ENCODE measurements at regions not wholly inside any gene's neighbourhood (a gene's known extent, or its start where the extent isn't known, plus 50 kb on each side); places are given as distances from the start of the nearest gene placed in this dataset.

DNA sequence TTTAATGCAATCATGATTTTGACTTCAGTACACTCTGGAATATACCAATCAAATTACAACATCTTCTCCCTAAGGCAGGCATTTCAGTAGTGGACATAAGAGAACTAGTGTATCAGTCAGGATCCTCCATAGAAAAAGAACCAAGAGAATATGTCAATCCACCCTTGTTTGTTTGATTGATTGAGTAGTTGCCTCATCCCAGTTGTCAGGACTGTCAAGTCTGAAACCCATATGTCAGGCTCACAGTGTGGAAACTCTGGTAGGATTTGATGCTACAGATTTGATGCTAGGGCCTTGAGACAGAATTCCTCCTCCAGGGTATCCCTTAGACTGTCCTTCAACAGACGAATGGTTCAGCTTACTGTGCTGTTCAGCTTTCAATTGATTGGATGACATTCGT lies 375.0 kb downstream of the ETS1 start:
- DNase-seq = no peak

DNA sequence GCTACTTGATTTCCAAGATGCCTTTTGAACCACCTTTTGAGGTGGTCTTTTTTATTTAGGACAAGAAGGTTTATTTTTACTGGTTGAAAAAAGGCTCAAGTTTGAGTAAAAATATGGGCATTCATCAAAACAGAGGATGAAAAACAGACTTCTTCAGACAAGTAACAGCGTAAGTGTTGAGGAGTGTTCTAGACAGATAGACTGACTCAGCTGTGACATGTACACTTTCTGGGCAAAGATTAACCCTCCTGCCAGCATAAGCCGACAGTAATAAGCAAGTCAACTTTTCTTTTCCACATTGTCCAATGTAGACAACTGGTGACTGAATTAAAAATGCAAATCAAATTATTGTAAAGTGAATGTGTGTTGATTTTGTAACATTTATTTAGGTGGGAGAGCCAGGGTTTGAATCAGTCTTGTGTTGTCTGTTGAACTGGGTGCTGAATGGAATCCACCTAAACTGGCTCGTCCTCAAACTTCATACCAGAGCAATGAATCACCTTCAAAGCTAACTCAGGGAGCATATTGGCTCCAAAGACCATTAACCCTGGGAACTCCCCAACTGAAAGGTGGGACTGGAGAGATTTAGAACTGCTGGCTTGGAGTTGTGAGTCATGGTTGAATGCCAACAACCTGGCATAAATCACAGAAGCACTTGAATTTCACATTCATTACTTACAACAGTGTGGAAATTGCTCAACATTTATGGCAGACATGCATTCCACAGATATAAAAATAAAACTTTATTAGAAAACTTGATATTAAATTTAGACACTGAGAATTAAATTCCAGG lies 377.0 kb downstream of the ETS1 start:
- DNase-seq = no peak

DNA sequence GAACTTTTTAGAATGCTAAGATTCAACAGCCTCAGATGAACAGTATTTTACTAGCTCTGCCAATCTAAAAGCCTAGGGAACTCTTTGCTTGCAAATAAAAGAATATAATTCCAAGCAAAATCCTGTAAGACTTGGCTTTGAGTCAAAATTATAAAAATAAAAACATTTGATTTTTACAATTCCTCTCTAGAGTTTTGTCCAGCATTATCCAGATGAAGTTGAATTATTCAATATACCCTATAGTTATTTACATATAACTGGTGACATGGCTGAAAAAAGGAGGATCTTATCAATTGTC lies 378.3 kb downstream of the ETS1 start:
- no peak for DNase-seq

DNA sequence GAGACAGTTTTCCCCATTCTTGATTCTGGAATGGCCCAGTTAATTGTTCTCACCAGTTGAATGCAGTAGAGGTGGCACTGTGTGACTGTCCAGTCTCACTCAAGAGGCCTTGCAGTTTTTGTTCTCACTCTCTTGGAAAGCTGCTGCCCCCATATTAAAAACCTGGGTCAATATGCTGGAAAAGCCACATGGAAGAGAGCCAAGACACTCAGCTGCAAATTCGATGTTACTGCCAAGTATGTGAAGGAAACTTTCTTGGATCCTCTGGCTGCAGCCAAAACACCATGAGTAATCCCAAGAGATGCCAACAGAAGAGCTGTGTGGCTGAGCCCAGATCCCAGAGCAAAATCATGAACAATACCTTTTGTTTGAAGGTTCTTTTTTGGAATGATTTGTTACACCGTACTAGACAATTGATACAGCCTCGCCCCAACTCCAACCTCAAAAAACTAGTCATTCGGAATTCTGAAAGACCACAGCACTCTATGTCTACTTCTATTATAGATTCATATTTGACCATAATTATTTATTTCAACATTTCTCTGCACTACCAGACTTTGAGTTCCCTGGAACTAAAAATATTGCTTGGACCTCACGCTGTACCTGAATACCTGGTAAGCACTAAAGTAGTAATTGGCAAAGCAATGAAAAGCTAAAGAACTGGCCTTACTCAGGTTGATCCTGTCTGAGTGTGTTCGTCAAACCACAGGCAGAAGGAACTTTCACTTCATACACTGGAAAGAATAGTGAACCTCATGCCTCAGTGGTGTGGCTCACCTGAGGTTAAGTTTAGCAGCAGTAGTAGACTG lies 378.8 kb downstream of the ETS1 start:
- DNase-seq = no peak

DNA sequence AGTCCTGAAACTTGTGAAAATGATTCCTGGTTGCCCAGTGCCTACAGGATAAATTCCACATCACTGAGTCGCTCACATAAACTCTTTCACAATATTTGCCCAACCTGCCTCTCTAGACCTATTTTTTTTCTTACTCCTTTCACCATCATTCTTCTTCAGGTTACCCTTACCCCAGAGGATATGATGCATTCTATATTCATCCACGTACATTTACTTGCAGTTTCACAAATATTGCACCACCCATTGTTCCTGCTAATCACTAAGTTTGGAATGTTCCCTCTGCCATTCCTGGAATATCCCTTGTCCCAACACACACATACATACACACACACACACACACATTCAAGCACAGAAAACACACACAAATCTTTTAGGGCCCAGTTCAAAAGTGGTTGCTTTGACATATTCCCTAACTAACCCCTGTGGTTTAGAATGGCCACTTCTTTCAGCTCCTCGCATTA lies 379.5 kb downstream of the ETS1 start:
- no peak for DNase-seq

DNA sequence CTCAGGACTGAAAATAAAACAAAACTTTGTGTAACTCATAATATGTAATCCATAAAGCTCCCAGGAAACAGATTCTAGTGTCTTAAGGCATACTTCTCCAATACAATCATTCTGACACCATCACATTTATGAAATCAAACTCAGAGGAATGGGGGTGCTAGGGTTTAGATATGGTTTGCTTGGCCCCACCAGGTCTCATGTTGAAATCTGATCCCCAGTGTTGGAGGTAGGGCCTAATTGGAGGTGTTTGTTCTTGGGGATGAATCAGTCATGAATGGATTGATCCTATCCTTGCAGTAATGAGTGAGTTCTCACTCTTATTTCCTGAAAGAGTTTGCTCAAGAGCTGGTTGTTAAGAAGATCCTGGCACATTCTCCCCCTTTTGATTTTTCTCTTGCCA lies 380.9 kb downstream of the ETS1 start:
- no peak for DNase-seq

DNA sequence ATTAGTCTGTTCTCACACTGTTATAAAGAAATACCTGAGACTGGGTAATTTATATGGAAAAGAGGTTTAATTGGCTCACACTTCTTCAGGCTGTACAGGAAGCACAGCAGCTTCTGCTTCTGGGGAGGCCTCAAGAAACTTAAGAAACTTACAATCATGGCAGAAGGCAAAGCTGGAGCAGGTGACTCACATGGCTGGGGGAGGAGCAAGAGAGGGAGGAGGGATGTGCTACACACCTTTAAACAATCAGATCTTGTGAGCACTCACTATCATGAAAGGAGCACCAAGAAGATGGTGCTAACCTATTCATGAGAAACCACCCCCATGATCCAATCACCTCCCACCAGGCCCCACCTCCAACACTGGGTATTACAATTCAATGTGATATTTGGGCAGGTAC lies 381.6 kb downstream of the ETS1 start:
- no peak for DNase-seq

DNA sequence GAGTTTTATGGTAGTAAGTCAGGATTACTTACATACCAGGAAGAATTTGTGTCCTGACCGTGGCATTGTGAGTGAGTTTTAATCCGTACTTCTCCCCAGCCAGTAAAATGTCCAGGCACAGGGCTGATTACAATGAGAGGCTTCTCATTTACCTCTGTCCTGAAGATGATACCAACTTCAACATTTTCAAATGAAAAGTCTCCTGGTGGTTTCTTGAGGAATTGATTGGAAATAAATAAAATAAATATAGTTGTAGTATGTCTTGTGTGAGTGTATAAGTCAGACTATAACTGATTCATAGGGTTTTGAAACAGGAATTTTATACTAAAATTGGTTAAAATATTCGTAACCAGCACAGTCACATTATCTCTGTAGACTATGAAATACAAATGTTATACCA lies 382.5 kb downstream of the ETS1 start:
- no peak for DNase-seq

DNA sequence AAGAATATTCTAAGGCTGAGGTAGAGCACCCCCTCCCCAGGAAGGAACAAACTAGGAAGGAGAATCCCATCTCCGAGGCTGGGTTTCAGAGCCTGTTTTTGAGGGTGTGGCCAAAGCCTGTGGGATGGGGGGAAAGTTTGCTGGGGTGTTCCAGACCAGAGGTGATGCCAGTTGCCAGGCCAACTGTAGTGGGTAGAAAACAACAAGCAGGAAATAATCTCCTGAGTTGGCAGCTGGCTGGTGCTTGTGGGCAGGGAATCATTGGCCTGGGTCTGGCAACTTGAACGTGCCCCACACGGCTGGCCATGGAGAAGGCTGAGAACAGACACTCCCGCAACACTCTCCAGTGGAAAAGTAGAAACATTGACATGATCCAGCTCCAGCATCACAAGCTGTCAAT lies 385.6 kb downstream of the ETS1 start:
- DNase-seq = no peak

DNA sequence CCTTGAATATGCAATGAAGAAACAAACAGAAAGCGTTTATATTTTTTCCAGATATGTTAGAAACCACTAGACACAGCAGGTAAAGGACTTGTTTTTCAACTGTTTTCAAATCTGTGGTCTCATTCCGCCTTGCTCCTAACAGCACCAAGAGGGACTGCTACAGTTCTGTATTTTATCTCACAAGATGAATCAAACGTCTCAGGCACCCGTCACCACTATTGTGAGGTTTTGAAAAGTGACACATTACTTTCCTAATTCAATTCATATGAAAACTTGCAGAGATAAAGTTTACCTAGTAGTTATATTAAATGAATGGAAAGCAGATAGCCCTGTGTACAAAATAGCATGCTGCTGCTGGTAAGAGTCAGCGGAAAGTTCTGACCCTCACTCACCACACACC lies 386.3 kb downstream of the ETS1 start:
- no peak for DNase-seq

DNA sequence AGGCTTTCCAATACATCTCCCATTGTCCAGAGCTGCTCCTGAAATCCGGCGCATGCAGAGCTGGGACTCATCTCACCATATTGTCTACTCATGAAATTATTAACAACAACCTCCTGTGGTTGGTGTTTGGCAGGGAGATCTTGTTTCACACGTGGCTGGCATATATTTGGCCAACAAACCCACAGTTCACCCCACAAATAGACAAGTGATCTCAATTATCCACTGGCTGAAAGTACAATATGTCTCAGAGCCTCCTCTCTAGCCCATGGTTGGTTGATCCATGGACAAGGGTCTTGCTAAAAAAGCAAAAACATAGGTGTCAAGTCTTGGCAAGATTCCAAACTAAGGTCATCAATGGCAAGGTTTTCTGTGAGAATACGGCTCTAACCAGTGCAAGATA lies 386.9 kb downstream of the ETS1 start:
- no peak for DNase-seq

DNA sequence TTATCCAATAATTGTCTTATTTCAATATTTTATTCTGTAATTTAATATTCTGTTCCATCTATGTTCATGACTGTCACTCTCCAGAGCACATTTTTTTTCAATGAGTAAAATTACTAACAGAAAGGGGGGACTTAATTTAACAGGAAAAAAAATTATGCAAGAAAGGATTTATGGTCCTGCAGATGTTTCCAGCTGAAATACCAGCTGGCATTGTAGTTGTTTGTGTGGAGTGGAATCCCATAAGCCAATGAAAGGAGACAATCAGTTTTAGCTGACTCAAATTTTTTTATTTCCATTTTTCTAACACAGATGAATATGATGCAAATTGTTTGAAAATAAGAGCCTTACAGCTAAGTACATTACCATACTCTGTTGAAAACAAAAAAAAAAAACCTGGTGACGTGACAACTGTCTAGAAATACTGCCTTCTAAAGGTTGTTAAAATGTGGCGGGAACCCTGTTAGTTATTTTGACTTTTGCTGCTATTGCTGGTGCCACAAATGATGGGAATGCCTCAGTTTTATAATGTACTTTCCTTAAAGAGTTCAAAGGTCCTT lies 389.1 kb downstream of the ETS1 start:
- no peak for DNase-seq

DNA sequence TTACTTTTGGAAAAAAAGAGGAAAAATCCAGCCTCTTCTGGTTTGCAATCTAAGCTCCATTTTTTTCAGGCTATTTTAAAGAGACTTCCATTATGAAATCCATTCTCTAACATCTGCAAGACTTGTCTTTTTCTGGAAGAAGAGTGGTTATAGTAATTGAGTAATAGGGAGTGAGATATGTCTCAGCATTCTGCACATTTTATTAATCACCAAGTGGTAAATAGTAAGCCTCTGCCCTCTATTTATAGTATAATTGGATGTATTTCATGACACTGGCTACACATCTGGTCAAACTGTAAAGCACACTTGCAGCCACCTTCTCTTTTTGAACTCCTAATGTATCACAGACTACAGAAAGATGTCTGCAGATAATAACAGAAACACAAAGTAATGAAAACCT lies 391.1 kb downstream of the ETS1 start:
- no peak for DNase-seq

DNA sequence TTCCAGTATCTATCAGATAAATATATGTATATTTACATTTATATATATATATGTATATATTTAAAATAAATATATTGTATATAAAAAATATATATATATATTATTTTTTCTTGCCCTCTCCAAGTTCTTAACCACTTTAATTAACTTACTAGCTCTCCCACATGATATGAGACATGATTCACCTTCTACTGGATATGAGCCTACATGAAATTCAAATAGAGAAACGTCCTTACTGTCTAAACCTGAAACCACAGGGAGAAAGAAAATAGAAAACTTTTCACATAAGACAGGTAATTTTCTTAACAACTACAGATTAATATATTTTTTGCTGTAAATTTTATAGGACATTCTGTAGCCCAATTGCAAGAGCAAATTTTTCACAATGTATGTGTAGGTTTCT lies 391.6 kb downstream of the ETS1 start:
- DNase-seq = no peak

DNA sequence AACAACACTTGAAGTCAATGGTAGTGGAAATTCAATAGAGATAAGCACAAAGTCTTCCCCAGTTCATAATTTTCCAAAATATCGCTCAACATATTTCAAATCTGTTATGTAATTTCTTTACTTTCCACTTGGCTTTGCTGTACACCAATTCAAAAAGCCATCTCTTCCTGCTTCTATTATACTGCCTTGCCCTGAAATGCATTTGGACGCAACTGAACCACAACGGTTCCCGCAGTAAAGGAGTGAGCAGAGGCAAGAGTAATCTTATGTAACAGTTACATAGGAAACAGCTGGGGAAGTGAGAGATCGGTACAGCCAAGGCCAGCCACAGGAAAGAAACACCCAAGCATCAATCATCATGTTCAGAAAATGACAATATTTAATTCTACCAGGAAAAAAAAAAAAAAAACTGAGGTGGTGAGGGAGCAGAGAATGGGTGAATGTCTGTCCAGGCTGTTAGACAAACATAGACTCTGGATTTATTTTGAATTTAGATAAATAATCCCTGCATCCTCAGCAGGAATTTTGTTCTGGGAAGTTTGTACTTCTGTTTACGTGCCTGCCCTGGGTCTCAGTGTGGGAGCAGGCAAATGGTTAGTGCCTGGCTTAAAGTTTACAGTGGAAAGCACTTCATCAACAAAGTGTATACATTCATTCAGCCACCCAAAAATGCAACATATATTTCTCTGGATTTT lies 392.2 kb downstream of the ETS1 start:
- no peak for DNase-seq

DNA sequence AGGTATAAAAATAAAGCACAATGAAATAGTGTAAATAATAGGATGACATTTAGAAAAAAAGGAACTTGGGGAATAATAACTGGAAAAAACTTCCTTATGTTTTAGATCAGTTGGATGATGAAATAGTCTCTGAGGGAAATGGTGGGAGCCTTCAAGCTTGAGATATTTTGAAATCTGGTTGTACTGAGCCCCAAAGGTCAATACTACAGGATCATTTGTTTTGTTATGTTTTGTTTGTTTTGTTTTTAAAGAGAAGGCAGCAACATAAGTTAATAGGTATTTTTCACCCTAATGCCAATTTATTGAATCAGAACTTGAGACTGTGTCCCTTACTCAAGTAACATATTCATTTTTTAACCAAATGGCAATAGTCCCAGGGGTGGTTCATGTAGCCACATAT lies 393.1 kb downstream of the ETS1 start:
- DNase-seq = no peak

DNA sequence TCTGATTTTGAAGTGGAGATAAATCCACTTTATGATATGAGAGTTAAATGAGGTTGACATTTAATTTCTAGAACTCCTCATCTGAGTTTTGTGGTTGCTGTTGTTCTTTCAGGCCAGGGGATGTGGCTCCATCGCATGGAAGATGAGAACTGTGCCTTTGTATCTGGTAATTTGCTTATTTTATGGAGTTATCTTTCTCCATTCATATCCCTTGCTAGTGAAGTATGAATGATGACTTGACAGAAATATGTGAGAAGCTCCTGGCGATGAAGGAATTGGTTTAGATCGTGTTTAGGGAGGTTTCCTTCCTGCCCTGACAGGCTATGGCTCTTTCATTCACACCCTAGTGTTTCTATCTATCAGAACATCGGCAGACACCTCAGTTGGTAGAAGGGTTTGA lies 393.7 kb downstream of the ETS1 start:
- no peak for DNase-seq

DNA sequence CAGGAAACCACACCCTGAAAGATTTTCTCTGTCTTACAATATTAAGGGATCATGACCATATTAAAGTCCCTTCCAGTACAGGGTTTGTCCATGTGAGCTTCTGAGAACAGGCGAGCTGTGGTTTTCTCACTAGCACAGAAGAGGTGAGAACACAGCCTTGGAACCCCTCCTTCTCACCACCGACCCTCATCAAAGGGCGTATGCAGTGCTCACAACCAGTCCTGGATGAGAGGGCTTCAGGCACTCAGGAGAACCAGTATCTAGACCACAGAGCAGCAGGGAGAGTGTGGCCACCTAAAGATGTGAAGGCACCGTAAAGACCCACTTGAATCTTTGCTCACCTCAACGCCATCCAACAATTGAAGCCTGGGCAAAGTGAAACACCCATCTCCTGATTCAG lies 397.0 kb downstream of the ETS1 start:
- no peak for DNase-seq

DNA sequence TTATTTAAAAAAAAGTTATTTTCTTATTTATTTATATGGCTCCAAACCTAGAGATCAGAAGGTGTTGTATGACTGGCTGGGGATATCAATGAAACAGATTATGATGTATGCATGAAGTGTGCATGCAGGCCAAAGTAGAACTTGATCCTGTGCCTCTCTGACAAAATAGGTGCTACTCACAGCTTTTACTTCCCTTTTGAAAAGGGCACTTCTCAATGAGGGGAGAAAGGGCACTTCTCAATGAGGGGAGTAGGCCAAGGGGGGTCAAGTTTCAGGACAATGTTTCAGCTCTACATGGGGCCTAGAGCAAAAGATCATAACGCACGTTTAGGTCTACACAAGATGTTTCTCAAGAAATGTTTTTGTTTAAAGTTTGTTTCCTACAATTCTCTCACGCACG lies 397.5 kb downstream of the ETS1 start:
- DNase-seq = no peak

DNA sequence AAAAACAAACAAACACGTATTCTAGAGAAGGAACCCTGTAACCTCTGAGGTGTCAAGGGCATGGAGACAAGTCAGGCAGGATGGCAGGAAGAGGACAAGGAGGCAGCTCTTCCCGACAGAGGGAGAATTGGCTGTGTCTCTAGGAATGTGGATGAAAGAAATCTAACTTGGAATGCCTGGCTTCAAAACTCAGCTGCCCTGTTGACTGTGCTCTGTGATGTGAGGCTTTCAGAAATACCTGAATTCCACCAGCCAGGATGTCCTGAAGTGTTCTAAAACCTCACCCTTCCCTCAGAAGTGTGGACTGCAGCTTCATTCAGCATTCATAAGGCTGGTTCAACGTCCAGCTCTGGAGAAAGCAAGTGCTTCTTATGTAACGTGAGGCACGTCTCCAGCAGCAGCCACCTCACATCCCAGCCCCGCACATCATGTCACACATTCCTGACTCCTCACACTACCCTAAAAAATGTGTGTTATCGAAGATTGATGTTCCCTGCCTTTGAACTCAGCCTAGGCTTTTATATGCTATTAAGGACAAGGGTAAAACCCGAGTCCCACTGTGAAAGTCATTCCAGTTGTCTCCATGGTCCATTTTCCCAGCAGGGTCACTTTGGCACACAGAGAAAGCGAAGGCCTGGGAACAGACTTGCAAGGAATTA lies 398.9 kb downstream of the ETS1 start:
- DNase-seq = no peak

DNA sequence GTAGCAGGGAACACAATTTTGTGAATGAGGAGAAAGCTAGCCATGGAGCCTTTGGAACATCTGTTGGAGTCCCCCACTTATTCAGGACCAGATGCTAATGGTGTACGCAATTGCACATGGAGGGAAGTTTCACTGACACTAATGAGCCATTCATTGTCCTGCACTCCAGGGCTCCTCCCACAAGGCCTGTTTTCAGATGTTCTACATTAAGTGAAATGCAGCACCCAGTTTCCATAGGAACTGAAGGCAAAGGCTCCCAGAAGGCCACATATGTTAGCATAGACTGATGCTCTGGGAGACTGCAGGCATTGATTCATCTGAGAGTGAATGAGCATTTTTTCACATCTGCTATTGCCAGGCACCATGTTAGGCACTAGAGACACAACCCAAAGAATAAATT lies 399.5 kb downstream of the ETS1 start:
- DNase-seq = no peak

DNA sequence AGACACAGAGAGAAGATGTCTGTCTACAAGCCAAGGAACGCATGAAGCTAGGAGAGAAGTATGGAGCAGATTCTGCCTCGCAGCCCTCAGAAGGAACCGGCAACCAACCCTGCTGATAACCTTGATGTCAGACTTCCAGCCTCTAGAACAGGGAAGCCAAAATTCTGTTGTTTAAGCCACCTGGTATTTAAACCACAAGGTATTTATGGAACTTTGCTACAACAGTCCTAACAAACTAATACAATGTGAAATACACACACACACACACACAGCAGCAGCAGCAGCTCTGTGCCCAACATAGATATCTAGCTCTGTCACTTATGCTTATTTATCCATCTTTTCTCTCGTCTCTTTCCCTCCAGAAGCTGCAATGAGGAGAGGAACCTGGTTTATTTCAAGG lies 400.0 kb downstream of the ETS1 start:
- DNase-seq = no peak

DNA sequence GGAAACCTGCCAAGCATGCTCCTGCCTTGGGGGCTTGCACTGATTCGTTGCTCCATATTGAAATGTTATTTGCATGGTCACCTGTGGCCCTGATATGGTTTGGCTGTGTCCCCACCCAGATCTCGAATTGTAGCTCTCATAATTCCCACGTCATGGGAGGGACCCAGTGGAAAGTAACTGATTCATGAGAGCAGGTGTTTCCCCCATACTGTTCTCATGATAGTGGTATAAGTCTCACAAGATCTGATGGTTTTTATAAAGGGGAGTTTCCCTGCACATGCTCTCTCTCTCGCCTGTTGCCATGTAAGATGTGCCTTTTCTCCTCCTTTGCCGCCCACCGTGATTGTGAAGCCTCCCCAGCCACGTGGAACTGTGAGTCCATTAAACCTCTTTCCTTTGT lies 402.4 kb downstream of the ETS1 start:
- DNase-seq = no peak

All from NCI-H2171 (cell line).